ENCODE measurements at regions not wholly inside any gene's neighbourhood (a gene's known extent, or its start where the extent isn't known, plus 50 kb on each side); places are given as distances from the start of the nearest gene placed in this dataset.

GRCh38 chr6:84853901-84854300 is 89.5 kb upstream of the TBX18 start:
- TF ChIP-seq, protein P1, sequence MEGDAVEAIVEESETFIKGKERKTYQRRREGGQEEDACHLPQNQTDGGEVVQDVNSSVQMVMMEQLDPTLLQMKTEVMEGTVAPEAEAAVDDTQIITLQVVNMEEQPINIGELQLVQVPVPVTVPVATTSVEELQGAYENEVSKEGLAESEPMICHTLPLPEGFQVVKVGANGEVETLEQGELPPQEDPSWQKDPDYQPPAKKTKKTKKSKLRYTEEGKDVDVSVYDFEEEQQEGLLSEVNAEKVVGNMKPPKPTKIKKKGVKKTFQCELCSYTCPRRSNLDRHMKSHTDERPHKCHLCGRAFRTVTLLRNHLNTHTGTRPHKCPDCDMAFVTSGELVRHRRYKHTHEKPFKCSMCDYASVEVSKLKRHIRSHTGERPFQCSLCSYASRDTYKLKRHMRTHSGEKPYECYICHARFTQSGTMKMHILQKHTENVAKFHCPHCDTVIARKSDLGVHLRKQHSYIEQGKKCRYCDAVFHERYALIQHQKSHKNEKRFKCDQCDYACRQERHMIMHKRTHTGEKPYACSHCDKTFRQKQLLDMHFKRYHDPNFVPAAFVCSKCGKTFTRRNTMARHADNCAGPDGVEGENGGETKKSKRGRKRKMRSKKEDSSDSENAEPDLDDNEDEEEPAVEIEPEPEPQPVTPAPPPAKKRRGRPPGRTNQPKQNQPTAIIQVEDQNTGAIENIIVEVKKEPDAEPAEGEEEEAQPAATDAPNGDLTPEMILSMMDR (IDR thresholded peaks at IDR 0.05; ENCODE audit: low read length) = no peak
- TF ChIP-seq EZH2 (optimal IDR thresholded peaks at IDR 0.05; ENCODE audit: low read depth, low read length) (no peak), EZH2phosphoT487 (IDR thresholded peaks at IDR 0.05; ENCODE audit: low read length) (no peak)
